PC-9 (cell line): ENCODE measurements at regions not wholly inside any gene's neighbourhood (a gene's known extent, or its start where the extent isn't known, plus 50 kb on each side); places are given as distances from the start of the nearest gene placed in this dataset.
A peak's percentile ranks its signal among the peaks of the same experiment; 100 is the strongest.

ENCODE experiments used
- BruUV-seq: library from RNA; stranded (reverse); fragments of 400-500 nt; replicated peaks from 2 replicates; lab custom pipeline; 2021; lab: Mats Ljungman, UMichigan
- CTCF ChIA-PET: fragments of 300-600 bp; sonication (Branson Sonifier 250); formaldehyde crosslinking; loops from one replicate; lab custom pipeline; 2022; ENCODE audit warnings: antibody characterized with exemption; lab: Charles Lee
- POLR2A ChIA-PET: fragments of 300-600 bp; sonication (Branson Sonifier 250); formaldehyde crosslinking; loops from one replicate; lab custom pipeline; 2022; ENCODE audit warnings: antibody characterized with exemption; ENCODE audit not compliant: unreplicated experiment; lab: Charles Lee
- DNase-seq, 2 experiments: peaks; one replicate each; pipeline versions ENCODE4 v3.0.0 to v3.0.0-alpha.2; 2015 to 2022; ENCODE audit warnings: mixed read lengths in 1 of 2
- H2AFZ ChIP-seq: fragments of 200-600 bp; sonication (generic); 2 replicates; pipeline ENCODE4 v1.8.1; 2017; ENCODE audit warnings: antibody characterized with exemption
- H3F3A ChIP-seq: fragments of 200-600 bp; sonication (generic); 2 replicates; pipeline ENCODE4 v1.8.1; 2017; ENCODE audit warnings: antibody characterized with exemption, mild to moderate bottlenecking, low read depth; ENCODE audit not compliant: insufficient read depth
- H3K27ac ChIP-seq: fragments of 200-600 bp; sonication (generic); 2 replicates; pipeline ENCODE4 v1.6.1; 2016; ENCODE audit warnings: mixed run types
- H3K27me3 ChIP-seq: fragments of 200-600 bp; sonication (generic); 2 replicates; pipeline ENCODE4 v1.6.1; 2016; ENCODE audit warnings: low read depth, mixed run types; ENCODE audit not compliant: insufficient read depth
- H3K36me3 ChIP-seq: fragments of 200-600 bp; sonication (generic); 2 replicates; pipeline ENCODE4 v1.6.1; 2016; ENCODE audit warnings: low read depth, mixed run types
- H3K4me1 ChIP-seq: fragments of 200-600 bp; sonication (generic); replicated peaks from 2 replicates; pipeline ENCODE4 v1.6.1; 2016; ENCODE audit warnings: mixed run types; ENCODE audit not compliant: insufficient read depth
- H3K4me2 ChIP-seq: fragments of 200-600 bp; sonication (generic); 2 replicates; pipeline ENCODE4 v1.6.1; 2017; ENCODE audit warnings: mixed run types
- H3K4me3 ChIP-seq: fragments of 200-600 bp; sonication (generic); 2 replicates; pipeline ENCODE4 v1.6.1; 2016; ENCODE audit warnings: mixed run types
- H3K79me2 ChIP-seq: fragments of 200-600 bp; sonication (generic); 2 replicates; pipeline ENCODE4 v1.6.1; 2017; ENCODE audit warnings: low read depth, mixed run types
- H3K9me2 ChIP-seq: fragments of 200-600 bp; sonication (generic); 2 replicates; pipeline ENCODE4 v1.8.1; 2017; ENCODE audit warnings: mild to moderate bottlenecking; ENCODE audit not compliant: insufficient read depth
- H3K9me3 ChIP-seq: fragments of 200-600 bp; sonication (generic); 2 replicates; pipeline ENCODE4 v1.8.1; 2016; ENCODE audit warnings: low read depth; ENCODE audit not compliant: insufficient read depth
- H4K20me1 ChIP-seq: fragments of 200-600 bp; sonication (generic); 2 replicates; pipeline ENCODE4 v1.8.1; 2017; ENCODE audit not compliant: insufficient read depth
- EZH2 ChIP-seq: fragments of 200-600 bp; sonication (generic); IDR thresholded peaks from 2 replicates; pipeline ENCODE4 v1.8.0; 2017; ENCODE audit warnings: antibody characterized with exemption, low read depth
- intact Hi-C: fragments of 100-400 bp; cut with micrococcal nuclease; formaldehyde crosslinking; loops from one replicate; pipeline ENCODE4 v1.10.0; 2022; ENCODE audit not compliant: unreplicated experiment
- TF ChIP-seq, protein P1 (sequence below): fragments of 200-600 bp; sonication (generic); conservative IDR thresholded peaks from 2 replicates; pipeline ENCODE4 v1.6.1; 2017; ENCODE audit warnings: mixed run types, antibody characterized with exemption, mild to moderate bottlenecking, moderate library complexity

DNA sequence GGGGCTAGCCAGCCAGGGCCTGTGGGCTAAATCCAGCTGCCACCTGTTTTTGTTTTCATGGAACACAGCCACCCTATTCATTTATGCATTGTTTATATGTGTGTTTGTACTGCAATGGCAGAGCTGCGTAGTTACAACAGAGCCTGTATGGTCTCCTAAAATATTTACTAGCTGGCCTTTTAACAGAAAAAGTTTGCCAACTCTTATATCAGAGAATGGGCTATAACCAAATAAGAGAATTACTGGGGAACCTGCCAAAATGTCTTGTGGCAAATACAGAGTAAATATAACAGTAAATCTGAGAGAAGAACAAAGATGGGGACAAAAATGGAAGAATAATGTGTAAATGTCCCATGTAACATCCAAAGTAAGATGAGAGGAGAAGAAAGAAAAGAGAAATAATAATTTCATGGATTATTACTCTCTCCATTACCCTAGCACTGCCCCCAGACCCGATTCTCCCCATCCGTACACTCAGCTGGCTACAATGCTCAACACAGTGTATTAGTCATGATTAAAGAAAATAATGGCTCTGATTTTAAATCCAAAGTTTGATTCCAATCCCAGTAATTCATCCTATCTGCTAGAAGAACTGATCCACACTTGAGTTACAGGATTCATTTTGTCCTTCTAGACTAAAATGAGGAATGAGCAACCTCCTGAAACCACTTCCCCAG, 249.3 kb downstream of the LRATD1 start:
- Histone ChIP-seq H3K9me2 (no peaks in the 10 kb centered on the region), H3K4me1 (no peaks in the 10 kb centered on the region), H3K27me3 (no peaks in the 10 kb centered on the region), H3K79me2 (no peaks in the 10 kb centered on the region), H4K20me1 (no peaks in the 10 kb centered on the region), H3K27ac (no peak overlapping the region), H3F3A (no peaks in the 10 kb centered on the region), H2AFZ (no peak overlapping the region), H3K9me3 (no peaks in the 10 kb centered on the region), H3K36me3 (no peaks in the 10 kb centered on the region), H3K4me3 (no peak overlapping the region), H3K4me2 (no peak overlapping the region)
- CTCF ChIA-PET = no interaction called here
- POLR2A ChIA-PET = no interaction called here
- TF ChIP-seq, protein P1, sequence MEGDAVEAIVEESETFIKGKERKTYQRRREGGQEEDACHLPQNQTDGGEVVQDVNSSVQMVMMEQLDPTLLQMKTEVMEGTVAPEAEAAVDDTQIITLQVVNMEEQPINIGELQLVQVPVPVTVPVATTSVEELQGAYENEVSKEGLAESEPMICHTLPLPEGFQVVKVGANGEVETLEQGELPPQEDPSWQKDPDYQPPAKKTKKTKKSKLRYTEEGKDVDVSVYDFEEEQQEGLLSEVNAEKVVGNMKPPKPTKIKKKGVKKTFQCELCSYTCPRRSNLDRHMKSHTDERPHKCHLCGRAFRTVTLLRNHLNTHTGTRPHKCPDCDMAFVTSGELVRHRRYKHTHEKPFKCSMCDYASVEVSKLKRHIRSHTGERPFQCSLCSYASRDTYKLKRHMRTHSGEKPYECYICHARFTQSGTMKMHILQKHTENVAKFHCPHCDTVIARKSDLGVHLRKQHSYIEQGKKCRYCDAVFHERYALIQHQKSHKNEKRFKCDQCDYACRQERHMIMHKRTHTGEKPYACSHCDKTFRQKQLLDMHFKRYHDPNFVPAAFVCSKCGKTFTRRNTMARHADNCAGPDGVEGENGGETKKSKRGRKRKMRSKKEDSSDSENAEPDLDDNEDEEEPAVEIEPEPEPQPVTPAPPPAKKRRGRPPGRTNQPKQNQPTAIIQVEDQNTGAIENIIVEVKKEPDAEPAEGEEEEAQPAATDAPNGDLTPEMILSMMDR = no peak
- TF ChIP-seq EZH2 = no peak
- intact Hi-C loops = no loop called here
- no peak for DNase-seq
- BruUV-seq = no TSS peak

DNA sequence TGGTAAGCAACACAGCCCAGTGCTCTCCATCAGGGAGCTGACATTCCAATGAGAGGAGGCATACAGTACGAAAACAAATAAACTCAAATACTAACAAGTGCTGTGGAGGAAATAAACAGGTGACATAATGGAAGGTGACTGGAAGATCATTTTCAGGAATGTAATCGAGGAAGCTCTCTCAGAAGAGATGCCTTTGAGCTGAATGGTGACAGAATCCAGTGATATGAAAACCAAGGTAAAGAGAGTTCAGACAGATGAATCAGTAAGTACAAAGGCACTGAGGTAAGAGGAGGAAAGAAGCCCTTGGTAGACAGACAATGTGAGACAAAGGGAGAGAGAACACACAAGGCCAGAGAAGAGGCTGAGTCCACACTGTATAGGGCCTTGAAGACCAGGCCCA, 252.1 kb downstream of the LRATD1 start:
- Histone ChIP-seq H3F3A (no peaks in the 10 kb centered on the region), H3K9me3 (no peaks in the 10 kb centered on the region), H2AFZ (no peak overlapping the region), H3K9me2 (no peaks in the 10 kb centered on the region), H3K27me3 (no peaks in the 10 kb centered on the region), H4K20me1 (no peaks in the 10 kb centered on the region), H3K4me3 (no peak overlapping the region), H3K4me2 (no peak overlapping the region), H3K27ac (no peak overlapping the region), H3K79me2 (no peaks in the 10 kb centered on the region), H3K4me1 (no peaks in the 10 kb centered on the region), H3K36me3 (no peaks in the 10 kb centered on the region)
- DNase-seq = peak in 1 of 2 experiments; percentile 51
- intact Hi-C loops = no loop called here
- CTCF ChIA-PET = no interaction called here
- no peak for TF ChIP-seq EZH2
- TF ChIP-seq, protein P1 = no peak
- BruUV-seq = no TSS peak
- POLR2A ChIA-PET = no interaction called here

DNA sequence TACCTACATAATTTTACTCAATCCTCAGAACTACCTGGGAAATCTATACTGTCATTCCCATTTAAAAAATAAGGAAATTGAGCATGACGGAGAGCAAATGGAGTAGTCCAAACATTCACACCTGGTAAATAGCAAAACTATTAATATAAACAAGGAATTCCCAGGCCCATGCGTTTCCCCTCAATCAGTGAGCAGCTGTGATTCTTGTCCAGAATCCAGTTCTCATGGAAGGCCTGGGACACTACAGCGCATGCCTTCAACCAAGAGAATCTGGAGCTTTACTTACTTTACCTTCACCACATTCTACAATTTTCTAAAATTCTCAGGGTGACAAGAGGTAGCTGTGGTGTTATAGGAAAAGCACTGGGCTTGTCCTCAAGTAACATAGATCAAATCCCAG, 259.0 kb downstream of the LRATD1 start:
- intact Hi-C loops = no loop called here
- Histone ChIP-seq H3K4me3 (no peak overlapping the region), H3K27ac (no peak overlapping the region), H3K4me1 (no peaks in the 10 kb centered on the region), H3K79me2 (no peaks in the 10 kb centered on the region), H4K20me1 (no peaks in the 10 kb centered on the region), H3K36me3 (no peaks in the 10 kb centered on the region), H3K9me2 (no peaks in the 10 kb centered on the region), H3K9me3 (no peaks in the 10 kb centered on the region), H2AFZ (no peak overlapping the region), H3F3A (no peaks in the 10 kb centered on the region), H3K27me3 (no peaks in the 10 kb centered on the region), H3K4me2 (no peak overlapping the region)
- no peak for TF ChIP-seq EZH2
- TF ChIP-seq, protein P1 = no peak
- ChIA-PET CTCF (no interaction called here), POLR2A (no interaction called here)
- no peak for DNase-seq
- no TSS peak for BruUV-seq
